ENCODE measurements at regions not wholly inside any gene's neighbourhood (a gene's known extent, or its start where the extent isn't known, plus 50 kb on each side); places are given as distances from the start of the nearest gene placed in this dataset.

DNA sequence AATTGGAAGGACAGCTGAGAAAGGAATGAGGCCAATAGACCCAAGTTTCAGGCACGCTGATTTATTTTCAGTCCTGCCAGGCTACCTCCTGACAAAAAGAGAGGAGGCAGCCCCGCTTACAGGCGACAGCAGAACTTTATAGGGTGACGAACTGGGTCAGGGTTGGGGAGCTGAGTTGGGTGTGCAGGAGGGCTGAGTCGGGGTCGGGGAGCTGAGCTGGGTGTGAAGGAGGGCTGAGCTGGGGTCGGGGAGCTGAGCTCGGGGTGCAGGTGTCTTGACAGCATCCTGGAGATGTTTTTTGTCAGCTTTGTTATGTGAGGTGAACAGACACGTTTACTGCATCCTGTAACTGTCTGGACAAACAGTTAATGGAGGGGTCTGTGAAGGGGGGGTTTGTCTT lies 342.2 kb downstream of the ADCYAP1 start:
- TF ChIP-seq POLR2A (IDR thresholded peaks at IDR 0.05; ENCODE audit: borderline replicate concordance, extremely low read depth, insufficient read depth, insufficient read length): no peak
- TF ChIP-seq EZH2 (IDR thresholded peaks at IDR 0.05): no peak
- TF ChIP-seq RAD21 (IDR thresholded peaks at IDR 0.05; ENCODE audit: low read depth): no peak
- TF ChIP-seq SRF (IDR thresholded peaks at IDR 0.05; ENCODE audit: low read depth): no peak
- no peak for TF ChIP-seq POLR2AphosphoS5 (IDR thresholded peaks at IDR 0.05; ENCODE audit: low read depth, low read length)
- TF ChIP-seq CTCF (IDR thresholded peaks at IDR 0.05 in 2 of 3, conservative IDR thresholded peaks at IDR 0.05 in 1 of 3; ENCODE audit: borderline replicate concordance in 1 of 3, insufficient read depth in 1 of 3, low read depth in 2 of 3, low read length in 2 of 3): no peak
- TF ChIP-seq FOSL1 (IDR thresholded peaks at IDR 0.05; ENCODE audit: low read depth): no peak
- no peak for TF ChIP-seq JUND (IDR thresholded peaks at IDR 0.05)
- no peak for TF ChIP-seq ATF3 (IDR thresholded peaks at IDR 0.05)
- TF ChIP-seq CEBPB (IDR thresholded peaks at IDR 0.05; ENCODE audit: low read depth): no peak
- no peak for TF ChIP-seq SP1 (IDR thresholded peaks at IDR 0.05; ENCODE audit: low read depth)
- TF ChIP-seq CBX3 (IDR thresholded peaks at IDR 0.05; ENCODE audit: low read depth): no peak
- TF ChIP-seq ZFX (IDR thresholded peaks at IDR 0.05): no peak
- TF ChIP-seq ELF1 (IDR thresholded peaks at IDR 0.05; ENCODE audit: borderline replicate concordance, low read depth): no peak
- TF ChIP-seq EGR1 (IDR thresholded peaks at IDR 0.05; ENCODE audit: low read depth): no peak
- TF ChIP-seq ZNF274 (IDR thresholded peaks at IDR 0.05; ENCODE audit: low read depth, low read length): no peak
- TF ChIP-seq YY1 (IDR thresholded peaks at IDR 0.05; ENCODE audit: extremely low read depth, insufficient replicate concordance, low read depth, low read length): no peak
- TF ChIP-seq, protein P1, sequence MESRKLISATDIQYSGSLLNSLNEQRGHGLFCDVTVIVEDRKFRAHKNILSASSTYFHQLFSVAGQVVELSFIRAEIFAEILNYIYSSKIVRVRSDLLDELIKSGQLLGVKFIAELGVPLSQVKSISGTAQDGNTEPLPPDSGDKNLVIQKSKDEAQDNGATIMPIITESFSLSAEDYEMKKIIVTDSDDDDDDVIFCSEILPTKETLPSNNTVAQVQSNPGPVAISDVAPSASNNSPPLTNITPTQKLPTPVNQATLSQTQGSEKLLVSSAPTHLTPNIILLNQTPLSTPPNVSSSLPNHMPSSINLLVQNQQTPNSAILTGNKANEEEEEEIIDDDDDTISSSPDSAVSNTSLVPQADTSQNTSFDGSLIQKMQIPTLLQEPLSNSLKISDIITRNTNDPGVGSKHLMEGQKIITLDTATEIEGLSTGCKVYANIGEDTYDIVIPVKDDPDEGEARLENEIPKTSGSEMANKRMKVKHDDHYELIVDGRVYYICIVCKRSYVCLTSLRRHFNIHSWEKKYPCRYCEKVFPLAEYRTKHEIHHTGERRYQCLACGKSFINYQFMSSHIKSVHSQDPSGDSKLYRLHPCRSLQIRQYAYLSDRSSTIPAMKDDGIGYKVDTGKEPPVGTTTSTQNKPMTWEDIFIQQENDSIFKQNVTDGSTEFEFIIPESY (IDR thresholded peaks at IDR 0.05; ENCODE audit: extremely low read depth, insufficient replicate concordance, low read length): no peak
- TF ChIP-seq SIN3A (IDR thresholded peaks at IDR 0.05; ENCODE audit: low read depth): no peak
- TF ChIP-seq, protein P2, sequence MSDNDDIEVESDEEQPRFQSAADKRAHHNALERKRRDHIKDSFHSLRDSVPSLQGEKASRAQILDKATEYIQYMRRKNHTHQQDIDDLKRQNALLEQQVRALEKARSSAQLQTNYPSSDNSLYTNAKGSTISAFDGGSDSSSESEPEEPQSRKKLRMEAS (IDR thresholded peaks at IDR 0.05): no peak
- no peak overlapping the region for H3K4me3 ChIP-seq (replicated peaks in 1 of 2; ENCODE audit: low read depth in 1 of 2, low read length in 2 of 2)
- ChIA-PET POLR2A (no interaction called here), RAD21 (ENCODE audit: low non-redundant PET in 1 of 2, low total read pairs in 2 of 2, uncharacterized antibody in 2 of 2, unreplicated experiment in 2 of 2) (no interaction called here), CTCF (no interaction called here)
- H3K9me3 ChIP-seq (ENCODE audit: control insufficient read depth in 1 of 2, insufficient read depth in 1 of 2, low read depth in 1 of 2, low read length in 2 of 2): no peaks in the 10 kb centered on the region
- H3K79me2 ChIP-seq (ENCODE audit: insufficient read depth, low read length): no peaks in the 10 kb centered on the region
- intact Hi-C loops (cut with micrococcal nuclease): no loop called here
- no TSS peak for BruUV-seq (replicated peaks)
- H3K27me3 ChIP-seq (ENCODE audit: insufficient read depth, low read length): no peaks in the 10 kb centered on the region
- no peak overlapping the region for H3K4me2 ChIP-seq (ENCODE audit: low read length)
- H4K20me1 ChIP-seq (ENCODE audit: insufficient read depth): no peaks in the 10 kb centered on the region
- ATAC-seq (no peak), DNase-seq (ENCODE audit: low read depth, low spot score) (no peak)
- H3K36me3 ChIP-seq (ENCODE audit: control insufficient read depth in 1 of 2, insufficient read depth in 2 of 2, low read length in 2 of 2): no peaks in the 10 kb centered on the region
- H3K9ac ChIP-seq (ENCODE audit: low read length): no peak overlapping the region
- no peak overlapping the region for H2AFZ ChIP-seq (ENCODE audit: low read depth, low read length, poor library complexity, severe bottlenecking)
- H3K4me1 ChIP-seq (ENCODE audit: control insufficient read depth in 1 of 2, insufficient read depth in 2 of 2, low read length in 2 of 2): no peaks in the 10 kb centered on the region
- H3K9me2 ChIP-seq (ENCODE audit: insufficient read depth): no peaks in the 10 kb centered on the region
- H3K27ac ChIP-seq (ENCODE audit: low read depth, low read length): no peak overlapping the region
